Central memory CD8-positive, alpha-beta T cell (primary cell): ENCODE measurements at regions not wholly inside any gene's neighbourhood (a gene's known extent, or its start where the extent isn't known, plus 50 kb on each side); places are given as distances from the start of the nearest gene placed in this dataset.

Experiments
- ATAC-seq: fragments of 150-1000 bp; cut with Tn5 transposase; replicated peaks from 2 replicates; pipeline ENCODE4 v1.10.0; 2022; ENCODE audit warnings: mild to moderate bottlenecking, moderate FRiP score, moderate number of reproducible peaks; ENCODE audit not compliant: poor library complexity, severe bottlenecking; ENCODE audit errors: extremely low read depth
- DNase-seq, 2 donors: peaks; one replicate each; pipeline ENCODE4 v3.0.0; 2021; ENCODE audit warnings: low spot score in 2 of 2
- H3K27ac Mint-ChIP-seq: one replicate; pipeline ENCODE4 v1.8.0; 2022; ENCODE audit warnings: low read depth, mild to moderate bottlenecking, moderate library complexity, mixed read lengths
- H3K27me3 Mint-ChIP-seq: one replicate; pipeline ENCODE4 v1.8.0; 2022; ENCODE audit warnings: mixed read lengths
- H3K36me3 Mint-ChIP-seq: one replicate; pipeline ENCODE4 v1.8.0; 2022; ENCODE audit warnings: mild to moderate bottlenecking, moderate library complexity, mixed read lengths; ENCODE audit not compliant: insufficient read depth
- H3K4me1 Mint-ChIP-seq: one replicate; pipeline ENCODE4 v1.8.0; 2022; ENCODE audit warnings: mixed read lengths
- H3K4me3 Mint-ChIP-seq: one replicate; pipeline ENCODE4 v1.8.0; 2022; ENCODE audit warnings: mild to moderate bottlenecking, moderate library complexity, mixed read lengths
- H3K9me3 Mint-ChIP-seq: one replicate; pipeline ENCODE4 v1.8.0; 2022; ENCODE audit warnings: mixed read lengths

GRCh38 chr2:206845877-206846276 is 80.5 kb downstream of the FASTKD2 start:
- Mint-ChIP-seq H3K36me3 (no peaks in the 10 kb centered on the region), H3K4me3 (no peak overlapping the region), H3K27me3 (peaks cover 8% of the 10 kb centered on the region), H3K4me1 (no peaks in the 10 kb centered on the region), H3K9me3 (no peaks in the 10 kb centered on the region), H3K27ac (no peak overlapping the region)
- ATAC-seq (no peak), DNase-seq (no peak)

GRCh38 chr2:206846331-206846730 is 80.9 kb downstream of the FASTKD2 start:
- H3K36me3 Mint-ChIP-seq = no peaks in the 10 kb centered on the region
- no peak overlapping the region for H3K4me3 Mint-ChIP-seq
- no peak overlapping the region for H3K27ac Mint-ChIP-seq
- H3K9me3 Mint-ChIP-seq = no peaks in the 10 kb centered on the region
- no peaks in the 10 kb centered on the region for H3K4me1 Mint-ChIP-seq
- peaks cover 4% of the 10 kb centered on the region for H3K27me3 Mint-ChIP-seq
- ATAC-seq = no peak
- no peak for DNase-seq

GRCh38 chr2:206846981-206847834 is 81.8 kb downstream of the FASTKD2 start:
- DNase-seq (no peak), ATAC-seq (no peak)
- H3K4me1 Mint-ChIP-seq = no peaks in the 10 kb centered on the region
- H3K27me3 Mint-ChIP-seq = no peaks in the 10 kb centered on the region
- no peaks in the 10 kb centered on the region for H3K36me3 Mint-ChIP-seq
- no peaks in the 10 kb centered on the region for H3K9me3 Mint-ChIP-seq
- H3K27ac Mint-ChIP-seq = no peak overlapping the region
- no peak overlapping the region for H3K4me3 Mint-ChIP-seq

GRCh38 chr2:206850369-206850768 is 85.0 kb downstream of the FASTKD2 start:
- Mint-ChIP-seq H3K9me3 (no peaks in the 10 kb centered on the region), H3K27ac (no peak overlapping the region), H3K4me3 (no peak overlapping the region), H3K27me3 (no peaks in the 10 kb centered on the region), H3K4me1 (no peaks in the 10 kb centered on the region), H3K36me3 (no peaks in the 10 kb centered on the region)
- ATAC-seq = no peak
- no peak for DNase-seq

- H3K4me1 Mint-ChIP-seq = no peaks in the 10 kb centered on the region
- no peaks in the 10 kb centered on the region for H3K9me3 Mint-ChIP-seq
- DNase-seq = no peak
- H3K36me3 Mint-ChIP-seq = no peaks in the 10 kb centered on the region
- no peak for ATAC-seq
- no peaks in the 10 kb centered on the region for H3K27me3 Mint-ChIP-seq
- H3K27ac Mint-ChIP-seq = no peak overlapping the region
- no peak overlapping the region for H3K4me3 Mint-ChIP-seq
Observed at GRCh38 chr2:206851521-206851920, 86.1 kb downstream of the FASTKD2 start.

- DNase-seq = no peak
- H3K27ac Mint-ChIP-seq = no peak overlapping the region
- no peak overlapping the region for H3K4me3 Mint-ChIP-seq
- no peaks in the 10 kb centered on the region for H3K36me3 Mint-ChIP-seq
- ATAC-seq = no peak
- peaks cover 8% of the 10 kb centered on the region for H3K4me1 Mint-ChIP-seq
- no peaks in the 10 kb centered on the region for H3K27me3 Mint-ChIP-seq
- no peaks in the 10 kb centered on the region for H3K9me3 Mint-ChIP-seq
Observed at GRCh38 chr2:206853915-206854314, 85.4 kb upstream of the CPO start.

- no peak overlapping the region for H3K4me3 Mint-ChIP-seq
- ATAC-seq = no peak
- no peak overlapping the region for H3K27ac Mint-ChIP-seq
- H3K9me3 Mint-ChIP-seq = no peaks in the 10 kb centered on the region
- peaks cover 17% of the 10 kb centered on the region for H3K4me1 Mint-ChIP-seq
- H3K36me3 Mint-ChIP-seq = no peaks in the 10 kb centered on the region
- no peak for DNase-seq
- no peaks in the 10 kb centered on the region for H3K27me3 Mint-ChIP-seq
Observed at GRCh38 chr2:206855585-206856433, 83.5 kb upstream of the CPO start.

GRCh38 chr2:206856513-206856912 is 82.8 kb upstream of the CPO start:
- H3K36me3 Mint-ChIP-seq = no peaks in the 10 kb centered on the region
- no peak for ATAC-seq
- no peak for DNase-seq
- H3K9me3 Mint-ChIP-seq = no peaks in the 10 kb centered on the region
- no peak overlapping the region for H3K4me3 Mint-ChIP-seq
- H3K27me3 Mint-ChIP-seq = no peaks in the 10 kb centered on the region
- H3K27ac Mint-ChIP-seq = no peak overlapping the region
- peaks cover 17% of the 10 kb centered on the region for H3K4me1 Mint-ChIP-seq

- ATAC-seq (no peak), DNase-seq (no peak)
- H3K9me3 Mint-ChIP-seq = no peaks in the 10 kb centered on the region
- no peaks in the 10 kb centered on the region for H3K27me3 Mint-ChIP-seq
- H3K36me3 Mint-ChIP-seq = no peaks in the 10 kb centered on the region
- peaks cover 17% of the 10 kb centered on the region for H3K4me1 Mint-ChIP-seq
- H3K27ac Mint-ChIP-seq = peak overlapping the region; percentile 60
- H3K4me3 Mint-ChIP-seq = peak overlapping the region; percentile 40
Observed at GRCh38 chr2:206858687-206859329, 80.5 kb upstream of the CPO start.

- DNase-seq (no peak), ATAC-seq (peak; percentile 60)
- Mint-ChIP-seq H3K4me3 (peak overlapping the region; percentile 40), H3K36me3 (no peaks in the 10 kb centered on the region), H3K27me3 (no peaks in the 10 kb centered on the region), H3K9me3 (no peaks in the 10 kb centered on the region), H3K4me1 (peaks cover 17% of the 10 kb centered on the region), H3K27ac (peak overlapping the region; percentile 60)
Observed at GRCh38 chr2:206859330-206859739, 80.0 kb upstream of the CPO start.

GRCh38 chr2:206863196-206863595 is 76.1 kb upstream of the CPO start:
- ATAC-seq (no peak), DNase-seq (no peak)
- peaks cover 17% of the 10 kb centered on the region for H3K4me1 Mint-ChIP-seq
- H3K36me3 Mint-ChIP-seq = no peaks in the 10 kb centered on the region
- H3K4me3 Mint-ChIP-seq = no peak overlapping the region
- no peaks in the 10 kb centered on the region for H3K27me3 Mint-ChIP-seq
- H3K27ac Mint-ChIP-seq = no peak overlapping the region
- H3K9me3 Mint-ChIP-seq = no peaks in the 10 kb centered on the region

- no peak overlapping the region for H3K27ac Mint-ChIP-seq
- DNase-seq (no peak), ATAC-seq (no peak)
- no peaks in the 10 kb centered on the region for H3K9me3 Mint-ChIP-seq
- H3K4me3 Mint-ChIP-seq = no peak overlapping the region
- no peaks in the 10 kb centered on the region for H3K36me3 Mint-ChIP-seq
- H3K4me1 Mint-ChIP-seq = peaks cover 12% of the 10 kb centered on the region
- H3K27me3 Mint-ChIP-seq = no peaks in the 10 kb centered on the region
Observed at GRCh38 chr2:206863716-206864115, 75.6 kb upstream of the CPO start.
